ENCODE measurements at regions not wholly inside any gene's neighbourhood (a gene's known extent, or its start where the extent isn't known, plus 50 kb on each side); places are given as distances from the start of the nearest gene placed in this dataset.

GRCh38 chr4:127097061-127097460, 535.7 kb upstream of the INTU start:
- no peak for ATAC-seq
- DNase-seq: no peak
- intact Hi-C loops (cut with DNase I, micrococcal nuclease): no loop called here

GRCh38 chr4:127102361-127102760, 530.4 kb upstream of the INTU start:
- intact Hi-C loops (cut with DNase I, micrococcal nuclease): no loop called here
- DNase-seq: no peak
- no peak for ATAC-seq

GRCh38 chr4:127103681-127104115, 529.1 kb upstream of the INTU start:
- DNase-seq (no peak), ATAC-seq (no peak)
- intact Hi-C loops (cut with DNase I, micrococcal nuclease): no loop called here

GRCh38 chr4:127113844-127114362, 518.9 kb upstream of the INTU start:
- no peak for ATAC-seq
- intact Hi-C loops (cut with DNase I, micrococcal nuclease): no loop called here
- no peak for DNase-seq

- no peak for DNase-seq
- ATAC-seq: no peak
- intact Hi-C loops (cut with DNase I, micrococcal nuclease): no loop called here
Measured at GRCh38 chr4:127118681-127119080, 514.1 kb upstream of the INTU start.

GRCh38 chr4:127120441-127121090, 512.2 kb upstream of the INTU start:
- intact Hi-C loops (cut with DNase I, micrococcal nuclease): no loop called here
- ATAC-seq (no peak), DNase-seq (no peak)

- no peak for ATAC-seq
- intact Hi-C loops (cut with DNase I, micrococcal nuclease): no loop called here
- no peak for DNase-seq
Measured at GRCh38 chr4:127124919-127125318, 507.8 kb upstream of the INTU start.

- DNase-seq (no peak), ATAC-seq (no peak)
- intact Hi-C loops (cut with DNase I, micrococcal nuclease): no loop called here
Measured at GRCh38 chr4:127126718-127127117, 506.0 kb upstream of the INTU start.

GRCh38 chr4:127131527-127131926, 501.2 kb upstream of the INTU start:
- no peak for ATAC-seq
- no peak for DNase-seq
- intact Hi-C loops (cut with DNase I, micrococcal nuclease): no loop called here

- intact Hi-C loops (cut with DNase I, micrococcal nuclease): no loop called here
- ATAC-seq (no peak), DNase-seq (no peak)
Measured at GRCh38 chr4:127134490-127134889, 498.3 kb upstream of the INTU start.

GRCh38 chr4:127138586-127138985, 494.2 kb upstream of the INTU start:
- intact Hi-C loops (cut with DNase I, micrococcal nuclease): no loop called here
- DNase-seq (no peak), ATAC-seq (no peak)

- DNase-seq (no peak), ATAC-seq (no peak)
- intact Hi-C loops (cut with DNase I, micrococcal nuclease): no loop called here
Measured at GRCh38 chr4:127139788-127140286, 492.9 kb upstream of the INTU start.

- no peak for DNase-seq
- intact Hi-C loops (cut with DNase I, micrococcal nuclease): no loop called here
Measured at GRCh38 chr4:127140306-127140705, 492.5 kb upstream of the INTU start.

GRCh38 chr4:127141856-127142255, 490.9 kb upstream of the INTU start:
- DNase-seq (no peak), ATAC-seq (no peak)
- intact Hi-C loops (cut with DNase I, micrococcal nuclease): no loop called here

More at GRCh38 chr4:127140306-127140705, 492.5 kb upstream of the INTU start:
- no peak for ATAC-seq

- DNase-seq (no peak), ATAC-seq (no peak)
- intact Hi-C loops (cut with DNase I, micrococcal nuclease): no loop called here
Measured at GRCh38 chr4:127143460-127144195, 489.1 kb upstream of the INTU start.

GRCh38 chr4:127145006-127145540, 487.7 kb upstream of the INTU start:
- ATAC-seq (no peak), DNase-seq (no peak)
- intact Hi-C loops (cut with DNase I, micrococcal nuclease): no loop called here

- no peak for DNase-seq
- intact Hi-C loops (cut with DNase I, micrococcal nuclease): no loop called here
- no peak for ATAC-seq
Measured at GRCh38 chr4:127148165-127148564, 484.6 kb upstream of the INTU start.

- ATAC-seq (no peak), DNase-seq (no peak)
- intact Hi-C loops (cut with DNase I, micrococcal nuclease): no loop called here
Measured at GRCh38 chr4:127149086-127149485, 483.7 kb upstream of the INTU start.

- no peak for DNase-seq
- intact Hi-C loops (cut with DNase I, micrococcal nuclease): no loop called here
- no peak for ATAC-seq
Measured at GRCh38 chr4:127151941-127152340, 480.8 kb upstream of the INTU start.

- ATAC-seq: no peak
- DNase-seq: no peak
- intact Hi-C loops (cut with DNase I, micrococcal nuclease): no loop called here
Measured at GRCh38 chr4:127155116-127155515, 477.6 kb upstream of the INTU start.
